Activated CD4-positive, alpha-beta T cell treated with anti-CD3 and anti-CD28 coated beads, Interleukin-2, Interleukin-6, amounts not matched to agents 100 ng/mL and 50 ng/mL, durations not matched to agents 16 hours and 8 hours (primary cell): ENCODE measurements at regions not wholly inside any gene's neighbourhood (a gene's known extent, or its start where the extent isn't known, plus 50 kb on each side); places are given as distances from the start of the nearest gene placed in this dataset.

Experiments used
- DNase-seq: peaks from one replicate; pipeline ENCODE4 v3.0.0-alpha.2; 2020

DNA sequence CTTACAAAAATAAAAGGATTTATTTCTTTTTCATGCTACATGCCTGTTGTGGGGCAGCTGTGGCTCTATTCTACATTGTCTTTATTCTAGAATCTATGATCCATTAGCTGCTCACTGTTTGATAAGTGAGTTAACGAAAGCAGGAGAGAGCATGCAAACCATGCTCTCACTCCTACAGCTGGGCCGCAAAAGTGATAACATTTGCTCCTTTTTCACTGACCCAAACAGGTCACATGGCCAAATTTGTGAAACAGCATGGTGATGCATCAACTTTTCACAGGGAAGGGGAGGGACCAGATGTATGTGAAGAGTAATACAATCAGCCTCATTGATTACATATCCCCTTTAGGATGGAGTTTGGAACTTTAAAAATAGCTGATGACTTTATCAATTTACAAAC is 456.9 kb upstream of the SYT1 start:
- DNase-seq: no peak

DNA sequence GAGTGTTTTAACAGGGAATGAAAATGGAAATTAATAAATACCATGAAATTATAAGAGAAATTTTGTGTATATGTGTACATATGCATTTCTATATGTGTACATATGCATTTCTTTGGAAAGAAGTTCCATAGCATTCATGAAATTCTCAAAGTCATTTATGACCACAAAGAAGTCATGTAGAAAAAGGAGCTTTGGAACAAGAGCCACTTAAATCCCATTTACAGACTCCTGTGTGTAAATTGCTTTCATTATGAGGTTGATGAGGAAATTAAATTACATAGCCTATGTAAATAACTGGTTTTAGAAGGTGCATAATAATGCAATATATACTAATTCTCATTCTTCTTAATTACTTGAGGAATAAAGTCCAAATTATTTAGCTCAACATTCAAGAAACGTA is 450.5 kb upstream of the SYT1 start:
- DNase-seq: no peak

DNA sequence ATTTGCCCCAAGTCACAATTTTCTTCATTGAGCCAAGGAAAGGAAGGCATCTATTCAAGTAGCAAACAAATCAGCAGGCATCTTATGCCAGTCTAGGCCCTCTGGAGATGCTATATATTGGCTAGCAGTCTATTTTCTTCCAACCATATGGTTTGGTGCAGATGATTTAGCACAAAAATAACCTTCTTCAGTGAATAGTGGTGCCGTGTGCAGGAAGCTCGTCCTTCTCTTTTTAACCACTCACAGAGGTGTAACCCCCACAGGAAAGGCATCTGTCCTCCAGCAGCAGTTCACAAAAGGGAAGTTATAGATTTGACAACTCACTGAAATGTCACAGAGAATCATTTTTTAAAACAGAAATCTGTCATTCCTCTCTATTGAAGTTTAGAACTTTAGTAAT is 445.7 kb upstream of the SYT1 start:
- DNase-seq: no peak

DNA sequence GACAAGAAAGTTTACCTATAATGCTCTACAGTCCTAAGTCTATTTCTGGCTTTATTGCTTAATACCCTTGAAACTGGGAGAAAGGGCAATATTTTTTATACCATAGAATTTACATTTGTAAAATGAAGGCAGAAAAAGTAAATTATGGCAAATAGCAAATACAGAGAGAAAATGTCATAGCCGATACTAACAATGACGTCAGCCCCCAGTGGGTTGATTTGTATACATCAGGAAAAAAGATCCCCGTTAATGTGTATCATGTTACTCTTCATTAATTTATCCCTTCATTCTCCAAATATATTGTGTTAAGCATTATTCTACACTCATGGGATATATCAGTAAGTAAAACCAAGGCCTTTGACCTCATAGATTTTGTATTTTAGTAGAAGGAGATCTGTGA is 445.1 kb upstream of the SYT1 start:
- no peak for DNase-seq

DNA sequence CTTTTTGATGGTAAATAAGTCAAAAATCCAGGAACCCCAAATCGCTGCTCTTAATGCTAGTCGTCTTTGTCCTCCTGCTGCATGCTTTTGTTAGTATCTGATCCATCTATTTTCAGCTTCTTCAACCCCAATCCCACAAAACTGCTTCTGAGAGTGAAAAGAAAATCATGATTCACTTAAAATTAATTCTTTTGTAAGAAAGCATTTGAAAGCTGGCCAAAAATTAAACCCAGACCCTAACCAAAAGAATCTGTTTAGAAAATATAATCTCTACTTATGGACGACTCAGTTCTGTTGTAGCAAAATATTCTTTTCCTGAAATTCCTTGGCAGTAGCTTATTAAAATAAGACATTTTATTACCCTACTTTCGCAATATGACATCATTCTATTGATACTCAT is 443.6 kb upstream of the SYT1 start:
- no peak for DNase-seq

DNA sequence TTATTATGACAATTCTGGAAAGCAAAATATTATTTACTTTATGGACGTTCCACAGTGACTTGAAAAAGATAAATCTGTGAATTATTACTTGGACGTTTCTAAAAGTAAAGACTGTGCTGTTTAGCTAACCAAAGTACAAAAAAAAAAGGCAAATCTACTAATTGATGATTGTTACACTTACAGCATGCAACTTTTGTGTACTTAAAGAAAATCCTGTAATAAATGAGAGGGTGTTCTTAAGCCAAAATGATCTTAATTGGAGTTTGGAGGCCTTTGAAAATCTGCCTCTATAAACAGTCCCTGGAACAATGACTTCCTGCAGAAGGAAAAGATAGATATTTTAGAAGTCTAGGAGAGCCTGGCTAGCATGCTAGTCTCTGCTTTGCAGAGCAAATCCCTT is 434.0 kb upstream of the SYT1 start:
- no peak for DNase-seq

DNA sequence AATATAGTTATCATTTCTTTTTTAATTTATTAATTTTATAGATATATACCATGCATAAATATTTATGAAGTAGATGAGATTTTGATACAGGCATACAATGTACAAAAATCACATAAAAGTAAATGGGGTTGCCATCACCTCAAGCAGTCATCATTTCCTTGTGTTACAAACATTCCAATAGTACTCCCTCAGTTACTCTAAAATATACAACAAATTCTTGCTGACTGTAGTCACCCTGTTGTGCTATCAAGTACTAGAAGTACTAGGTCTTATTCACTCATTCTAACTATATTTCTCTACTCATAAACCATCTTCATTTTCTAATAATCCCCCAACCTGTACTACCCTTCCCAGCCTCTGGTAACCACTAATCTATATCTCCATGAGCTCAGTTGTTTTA is 432.6 kb upstream of the SYT1 start:
- DNase-seq: no peak

DNA sequence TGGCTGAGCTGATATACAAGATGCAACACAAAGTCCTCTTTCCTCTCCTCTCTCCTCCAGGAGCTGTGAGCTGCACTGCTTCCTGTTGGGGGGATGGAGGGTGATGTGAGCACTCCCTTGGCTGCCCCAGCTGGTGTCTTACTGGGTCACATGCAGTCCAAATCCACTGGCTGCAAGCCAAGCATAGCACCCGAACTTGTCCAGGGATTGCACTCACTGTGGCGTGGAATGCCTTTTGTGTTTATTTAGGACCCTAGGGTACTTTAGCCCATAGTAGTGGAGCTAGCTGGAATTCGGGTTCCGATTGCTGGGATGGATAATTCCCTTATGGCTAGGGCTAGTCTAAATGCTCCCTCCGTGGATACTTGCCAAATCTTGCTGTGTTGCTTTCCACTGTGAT is 424.9 kb upstream of the SYT1 start:
- DNase-seq: no peak

DNA sequence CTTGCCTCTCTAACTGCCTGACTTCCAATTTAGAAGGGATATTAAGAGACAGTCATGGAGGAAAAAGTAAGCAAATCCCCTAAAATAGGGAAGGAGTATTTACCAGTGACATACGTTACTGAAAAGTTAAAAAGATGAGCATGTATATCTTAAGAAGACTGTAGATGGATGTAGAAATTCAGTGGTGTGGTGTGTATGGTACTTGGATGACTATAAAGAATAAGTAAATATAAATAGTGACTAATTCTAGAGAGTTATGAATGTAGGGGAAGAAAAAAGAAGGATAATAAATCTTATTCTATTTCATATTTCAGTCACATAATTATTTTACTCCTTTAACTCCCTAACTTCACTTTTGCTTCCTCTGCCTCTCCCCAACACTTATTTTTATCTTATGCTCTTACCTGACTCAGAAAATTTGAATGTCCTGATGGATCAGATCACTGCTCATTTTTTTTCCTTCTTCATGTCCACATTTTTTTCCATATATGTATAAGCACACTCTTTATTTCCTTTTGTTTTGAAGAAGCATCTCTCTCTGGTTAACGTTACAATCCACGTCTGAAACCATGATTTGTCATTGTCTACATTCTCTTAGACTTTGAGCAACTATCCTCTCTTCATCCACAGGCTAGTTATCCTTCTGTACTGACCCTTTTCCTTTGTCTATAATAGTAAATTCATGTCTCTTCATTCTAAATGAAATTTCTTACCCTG is 422.7 kb upstream of the SYT1 start:
- no peak for DNase-seq

DNA sequence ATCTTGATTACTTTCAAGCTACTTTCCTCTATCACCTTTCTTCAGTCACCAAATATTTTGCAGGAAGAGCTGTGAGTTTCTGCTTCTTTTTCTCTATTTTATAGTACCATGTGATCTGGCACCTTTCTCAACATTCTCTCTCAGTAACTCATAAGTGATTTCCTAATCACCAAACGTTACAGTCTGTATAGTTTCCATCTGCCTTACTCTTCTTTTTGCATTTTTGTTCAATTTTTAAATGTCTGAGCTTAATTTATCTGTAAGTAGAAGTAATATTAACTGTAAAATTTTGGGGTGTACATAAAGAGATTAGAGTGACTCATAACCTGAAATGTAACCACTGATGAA is 422.1 kb upstream of the SYT1 start:
- DNase-seq: no peak

DNA sequence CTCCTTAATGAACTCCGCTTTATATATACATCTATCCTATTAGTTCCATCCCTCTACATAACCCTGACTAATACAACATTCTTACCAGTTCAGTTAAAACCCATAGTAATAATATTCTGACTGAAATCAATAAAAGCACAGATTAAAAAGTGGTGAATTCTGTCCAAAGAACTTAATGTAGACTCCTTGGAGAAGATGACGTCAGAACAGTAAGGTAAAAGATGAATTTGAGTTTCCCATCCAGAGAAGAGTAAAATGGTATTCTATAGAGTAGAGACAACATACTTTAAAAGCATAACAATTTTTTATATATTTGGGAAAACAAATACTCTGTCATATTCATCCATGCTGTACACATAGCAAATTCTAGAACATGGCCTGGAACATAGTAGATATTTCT is 418.0 kb upstream of the SYT1 start:
- no peak for DNase-seq

DNA sequence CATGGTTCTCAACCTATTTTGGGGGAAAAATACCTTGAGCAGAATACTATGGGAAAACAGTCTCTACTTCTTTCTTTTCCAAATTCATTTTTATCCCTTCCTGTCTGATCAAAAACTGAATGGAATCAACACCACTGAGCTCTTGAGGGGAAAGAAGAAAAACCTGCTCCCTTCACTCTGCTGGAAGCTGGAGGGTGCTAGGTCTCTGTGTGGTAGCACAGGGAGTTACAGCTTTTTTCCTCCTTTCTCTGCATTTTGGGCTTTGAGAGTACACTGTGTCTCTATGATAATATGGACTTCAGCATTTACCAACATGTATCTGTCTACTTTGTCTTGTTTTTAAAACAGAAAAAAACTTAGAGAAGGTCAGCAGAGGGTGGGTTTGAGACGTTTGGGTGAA is 417.2 kb upstream of the SYT1 start:
- no peak for DNase-seq

DNA sequence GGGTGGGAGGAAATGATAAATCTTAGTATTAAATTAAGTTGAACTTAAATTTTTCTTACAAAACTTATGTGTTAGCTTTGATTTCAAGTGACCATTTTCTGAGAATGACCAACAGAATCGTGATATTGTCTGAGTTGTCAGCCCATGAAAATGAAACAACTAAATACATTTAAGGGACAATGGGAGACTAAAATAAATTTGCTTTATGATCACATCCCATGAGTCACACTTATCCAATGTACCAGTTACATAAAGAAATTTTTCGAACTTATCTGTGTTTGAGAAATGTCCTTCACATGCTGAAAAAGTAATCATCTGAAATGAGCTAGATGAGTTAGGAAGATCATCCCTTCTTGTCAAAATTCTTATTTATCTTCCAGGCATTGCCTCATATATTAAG is 415.9 kb upstream of the SYT1 start:
- DNase-seq: no peak

DNA sequence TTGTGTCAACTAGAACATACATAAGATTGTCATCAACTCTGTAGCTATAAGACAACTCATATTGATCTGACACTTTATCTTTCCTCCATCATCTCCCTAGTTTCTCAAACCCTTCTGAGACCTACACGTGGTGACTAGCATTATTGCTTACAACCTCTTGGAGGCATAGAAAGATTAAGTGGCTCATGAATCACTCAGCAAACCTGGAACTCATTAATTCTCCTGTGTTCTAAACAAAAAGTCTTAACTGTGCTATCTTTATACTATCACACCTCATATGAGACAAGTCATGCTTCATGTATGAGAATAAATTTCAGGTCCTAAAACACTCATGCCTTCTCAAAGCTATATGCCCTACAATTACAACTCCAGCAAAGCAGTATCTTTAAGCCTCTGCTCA is 408.6 kb upstream of the SYT1 start:
- DNase-seq: no peak

DNA sequence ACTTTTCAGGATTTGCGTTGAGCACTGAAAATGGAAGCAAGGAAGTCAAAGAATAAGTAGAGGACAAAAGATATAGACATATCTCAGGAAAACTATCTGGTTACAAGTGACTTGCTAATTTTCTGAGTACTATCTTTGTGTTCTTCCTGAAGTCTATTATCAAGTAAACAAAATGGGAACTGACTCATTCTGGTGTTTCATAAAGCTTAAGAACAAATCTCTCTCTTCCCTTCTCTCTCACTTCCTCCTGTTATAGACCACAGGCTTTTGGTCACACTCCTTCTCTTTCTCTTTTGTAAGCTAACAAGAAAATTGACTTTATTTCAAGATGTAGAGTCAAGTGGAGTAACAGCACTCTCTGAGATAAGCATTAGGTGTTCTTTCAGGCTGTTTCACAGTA is 406.6 kb upstream of the SYT1 start:
- no peak for DNase-seq

DNA sequence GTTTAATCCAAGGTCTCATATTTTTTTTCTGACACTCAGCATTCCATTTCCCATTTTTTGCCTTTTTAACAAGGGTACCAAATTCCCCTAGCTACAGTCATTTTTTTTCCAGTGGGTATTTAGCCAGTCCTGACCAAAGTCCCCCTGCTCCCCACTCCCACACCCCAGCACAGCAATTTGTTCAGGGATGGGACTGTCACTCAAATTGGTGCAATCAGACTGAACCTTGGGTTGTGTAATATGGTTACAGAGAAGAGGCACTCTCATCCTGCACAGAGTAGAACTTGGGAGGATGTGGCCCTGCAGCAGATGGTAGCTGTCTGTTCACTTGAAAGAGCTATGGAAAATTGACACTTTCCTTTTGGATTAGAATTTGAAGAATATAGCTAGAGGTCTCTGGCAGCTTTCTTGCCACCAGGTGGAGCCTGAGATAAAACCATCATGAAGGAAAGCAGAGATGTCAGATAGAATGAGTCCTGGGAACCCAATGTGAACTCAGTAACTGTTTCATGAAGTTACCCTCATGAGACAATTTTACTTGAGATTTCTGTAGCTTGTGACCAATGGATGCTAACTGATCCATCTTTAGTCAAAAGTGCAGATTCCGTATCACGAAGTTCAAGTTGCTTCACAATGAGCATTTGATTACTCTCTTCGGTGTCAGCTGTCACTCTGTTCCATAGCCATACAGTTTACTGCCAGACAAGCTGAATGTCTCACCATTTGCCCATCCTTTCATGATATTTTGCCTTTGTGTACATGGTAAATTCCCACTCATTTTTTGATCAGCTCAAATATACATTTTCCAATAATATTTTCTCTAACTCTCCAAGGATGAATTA is 394.0 kb upstream of the SYT1 start:
- no peak for DNase-seq

DNA sequence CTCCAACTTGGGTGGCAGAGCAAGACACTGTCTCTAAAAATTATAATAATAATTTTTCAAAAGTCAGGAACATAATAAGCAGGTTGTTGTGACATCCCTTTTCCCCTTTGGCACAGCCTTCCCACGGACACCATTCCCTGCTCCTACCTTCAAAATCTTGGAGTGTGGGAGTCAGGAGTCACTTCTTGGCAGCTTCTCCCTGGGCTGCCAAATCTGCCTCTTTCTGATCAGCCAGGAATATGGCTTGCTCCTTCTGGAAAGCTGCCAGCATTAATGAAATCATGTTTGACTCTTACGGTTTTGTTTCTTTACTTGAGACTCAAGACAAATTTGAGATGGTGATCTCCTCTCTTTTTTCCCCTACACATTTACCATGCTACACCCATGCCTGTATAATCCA is 391.4 kb upstream of the SYT1 start:
- DNase-seq: no peak

DNA sequence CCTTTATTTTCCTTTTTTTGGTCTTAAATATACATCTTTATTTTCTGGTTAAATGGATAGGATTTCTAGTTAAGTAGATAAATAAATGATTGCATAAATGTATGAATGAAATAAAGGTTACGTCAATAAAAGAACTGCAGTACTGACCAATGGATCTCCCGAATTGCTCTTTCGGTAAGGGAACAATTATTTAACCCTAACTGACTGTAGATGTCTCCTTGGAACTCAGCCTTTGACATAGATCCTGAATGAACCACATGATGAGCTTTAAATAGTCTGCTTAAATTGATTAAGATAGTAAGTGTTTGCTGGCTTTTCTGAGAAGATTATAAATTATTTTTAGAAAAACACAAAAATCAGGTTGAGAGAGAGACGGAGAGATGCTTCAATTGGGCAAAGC is 391.0 kb upstream of the SYT1 start:
- no peak for DNase-seq

DNA sequence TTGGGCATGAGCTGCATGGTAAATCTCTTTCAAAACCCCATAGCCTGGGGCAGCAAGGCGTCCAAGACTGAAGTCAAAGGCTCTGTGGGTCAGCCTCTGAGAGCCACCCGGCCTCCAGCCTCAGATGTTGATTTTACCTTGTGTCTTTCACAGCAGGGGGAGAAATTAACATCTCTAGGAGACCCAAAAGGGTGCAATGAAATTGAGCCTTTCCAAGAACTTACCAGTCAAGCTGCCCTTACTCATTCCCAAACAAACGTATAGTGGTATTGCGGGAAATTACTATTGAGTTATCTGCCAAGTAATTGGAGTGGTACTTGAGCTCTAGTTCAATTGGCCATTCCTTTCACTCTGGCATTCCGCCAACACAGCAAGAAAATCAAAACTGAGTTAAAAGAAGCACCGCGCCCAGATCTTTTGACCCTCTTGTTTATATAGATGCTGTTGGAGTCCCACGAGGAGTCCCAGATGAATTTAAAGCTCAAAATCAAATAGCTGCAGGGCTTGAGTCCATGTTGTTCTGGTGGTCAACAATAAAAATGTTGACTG is 380.7 kb upstream of the SYT1 start:
- no peak for DNase-seq

DNA sequence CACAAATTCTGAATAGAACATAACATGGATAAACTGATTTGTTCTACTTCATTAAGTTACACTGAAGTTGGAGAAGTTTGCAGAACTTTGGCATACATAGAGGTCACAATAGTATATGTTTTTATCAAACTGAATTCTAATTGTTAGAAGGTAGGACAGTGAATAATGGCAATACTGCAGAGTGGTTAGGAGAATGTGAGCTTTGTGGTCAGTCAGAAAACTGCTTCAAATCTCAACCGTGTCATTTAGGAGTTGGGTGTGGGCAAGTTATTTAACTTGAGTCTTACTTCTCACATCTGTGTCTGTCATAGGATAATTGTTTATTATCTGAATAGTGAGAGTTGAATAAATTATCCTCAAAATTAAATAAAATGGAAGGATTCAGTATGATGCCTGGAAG is 374.6 kb upstream of the SYT1 start:
- DNase-seq: no peak

DNA sequence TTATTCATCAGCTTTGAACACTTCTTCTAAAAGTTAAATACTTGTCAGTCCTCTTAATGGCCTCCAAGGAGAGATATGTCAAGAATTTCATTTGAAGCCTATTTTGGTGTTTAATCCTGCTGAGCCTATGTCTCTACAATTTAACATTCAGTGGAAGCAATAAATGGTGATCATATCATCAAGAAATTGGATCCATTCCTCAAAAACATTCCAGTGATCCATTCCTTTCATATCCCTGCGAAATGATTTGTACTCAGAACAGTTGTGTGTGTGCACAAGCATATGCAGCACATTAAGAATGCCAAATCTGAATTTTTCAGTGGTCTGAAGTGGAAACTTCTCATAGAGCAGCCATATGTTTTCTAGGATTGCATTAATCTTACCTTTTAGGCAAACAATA is 373.7 kb upstream of the SYT1 start:
- DNase-seq: no peak

DNA sequence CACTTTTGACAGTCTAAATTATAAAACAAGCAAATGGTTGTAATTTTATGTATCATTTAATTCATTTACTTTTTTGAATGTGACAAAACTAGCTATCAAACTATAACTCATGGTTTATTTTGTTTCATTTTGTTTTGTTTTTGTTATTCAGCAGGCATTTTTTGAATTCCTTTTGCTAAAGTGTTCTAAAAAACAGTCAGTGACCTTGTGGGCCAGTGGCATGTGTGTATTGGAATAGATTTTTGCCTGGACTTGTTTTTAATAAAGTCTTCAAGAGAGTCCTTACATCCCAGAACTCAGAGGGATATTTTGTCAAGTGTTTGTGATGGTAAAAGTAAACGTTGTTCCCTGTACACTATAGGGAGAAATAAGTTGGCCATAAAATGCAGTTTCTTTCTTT is 369.7 kb upstream of the SYT1 start:
- DNase-seq: no peak

DNA sequence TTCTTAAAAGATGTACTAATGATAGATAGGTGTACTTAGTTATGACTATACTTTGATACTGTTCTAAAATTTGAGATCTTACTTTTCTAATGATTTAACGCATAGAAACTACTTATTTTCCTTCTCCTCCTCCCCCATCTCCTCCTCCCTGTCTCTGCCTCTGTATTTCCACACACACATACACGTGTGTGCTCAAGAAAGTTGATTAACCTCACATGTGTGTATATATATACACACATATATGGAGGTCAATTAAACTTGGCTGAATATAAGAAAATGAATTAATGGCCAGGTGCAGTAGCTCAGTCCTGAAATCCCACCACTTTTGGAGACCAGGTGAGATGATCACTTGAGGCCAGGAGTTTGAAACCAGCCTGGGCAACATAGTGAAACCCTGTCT is 362.7 kb upstream of the SYT1 start:
- no peak for DNase-seq

DNA sequence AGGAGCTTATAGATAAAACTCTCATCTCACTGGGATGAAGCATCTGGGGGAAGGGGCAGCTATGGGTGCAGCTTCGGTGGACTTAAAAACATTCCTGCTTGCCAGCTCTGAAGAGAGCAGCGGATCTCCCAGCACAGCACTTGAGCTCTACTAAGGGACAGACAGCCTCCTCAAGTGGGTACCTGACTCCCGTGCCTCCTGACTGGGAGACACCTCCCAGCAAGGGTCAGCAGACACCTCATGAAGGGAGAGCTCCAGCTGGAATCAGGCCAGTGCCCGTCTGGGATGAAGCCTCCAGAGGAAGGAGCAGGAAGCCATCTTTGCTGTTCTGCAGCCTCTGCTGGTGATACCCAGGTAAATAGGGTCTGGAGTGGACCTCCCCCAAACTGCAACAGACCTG is 345.2 kb upstream of the SYT1 start:
- DNase-seq: no peak
